ENCODE measurements at regions not wholly inside any gene's neighbourhood (a gene's known extent, or its start where the extent isn't known, plus 50 kb on each side); places are given as distances from the start of the nearest gene placed in this dataset.
A peak's percentile ranks its signal among the peaks of the same experiment; 100 is the strongest.

DNA sequence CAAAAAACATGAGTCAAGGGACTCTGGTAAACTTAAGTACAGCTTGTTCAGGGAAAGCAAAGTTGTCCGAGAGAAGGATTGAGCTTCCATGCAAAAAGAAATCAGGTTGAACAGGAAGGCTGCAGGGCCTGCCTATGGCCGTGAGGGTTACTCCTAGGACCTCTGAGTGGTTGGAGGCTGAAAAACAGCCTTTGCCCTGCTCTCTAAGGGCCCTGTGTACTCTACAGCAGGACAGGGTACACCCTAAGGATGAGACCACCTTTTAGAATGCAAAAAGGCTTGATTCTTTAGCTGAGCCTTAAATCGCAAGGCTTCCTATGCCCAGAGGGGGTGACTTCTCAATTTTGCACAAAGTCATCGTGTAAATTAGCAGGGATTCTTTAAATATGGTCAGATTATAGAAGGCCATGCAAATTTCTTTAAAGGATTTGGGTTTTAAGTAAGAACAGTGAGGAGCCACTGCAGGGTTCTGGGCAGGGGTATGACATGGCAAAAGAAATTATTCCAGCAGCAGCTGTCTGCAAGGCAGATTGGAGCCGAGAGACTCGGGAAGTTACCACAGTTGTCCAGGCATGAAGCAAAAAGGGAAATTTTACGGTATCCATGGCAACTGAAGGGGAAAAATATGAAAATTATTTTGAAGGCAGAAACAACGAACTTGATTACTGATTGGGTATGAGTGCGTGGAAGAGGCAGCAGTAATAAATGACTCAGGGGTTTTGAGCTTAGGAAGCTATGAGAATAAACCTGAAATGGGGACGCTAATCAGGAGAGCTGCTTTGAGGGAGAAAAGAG, 91.8 kb downstream of the FAM76B start:
- ATAC-seq (peak; percentile 71), DNase-seq (ENCODE audit: low spot score) (no peak)
- intact Hi-C loops (cut with DNase I), result no loop called here

DNA sequence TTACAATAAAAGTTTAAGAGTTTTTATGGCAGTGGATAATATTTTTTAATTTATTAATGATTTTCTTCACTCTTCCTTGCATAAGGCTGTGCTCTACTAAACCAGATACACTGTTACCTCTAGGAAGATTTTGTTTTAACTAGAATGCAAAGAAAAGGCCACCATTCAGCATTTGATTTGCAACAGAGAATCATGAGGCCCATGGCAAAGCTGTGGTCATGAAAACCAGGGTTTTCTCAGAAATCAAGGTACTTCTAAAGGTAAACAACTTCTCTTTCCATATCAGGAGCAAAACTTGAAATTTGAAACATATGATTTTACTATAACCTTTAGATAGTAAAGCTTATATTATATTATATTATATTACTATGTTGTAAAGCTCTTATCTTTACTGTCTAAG, 94.4 kb downstream of the FAM76B start:
- intact Hi-C loops (cut with DNase I), result no loop called here
- ATAC-seq, result no peak

DNA sequence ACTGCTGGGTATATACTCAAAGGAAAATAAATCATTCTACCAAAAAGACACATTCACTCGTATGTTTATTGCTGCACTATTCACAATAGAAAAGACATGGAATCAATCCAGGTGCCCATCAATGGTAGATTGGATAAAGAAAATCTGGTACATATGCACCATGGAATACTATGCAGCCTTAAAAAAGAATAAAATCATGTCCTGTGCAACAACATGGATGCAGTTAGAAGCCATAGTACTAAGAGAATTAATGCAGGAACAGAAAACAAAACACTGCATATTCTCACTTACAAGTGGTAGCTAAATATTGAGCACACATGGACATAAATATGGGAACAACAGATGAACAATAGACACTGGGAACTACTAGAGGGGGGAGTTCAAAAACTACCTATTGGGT, 96.3 kb downstream of the FAM76B start:
- ATAC-seq (no peak), DNase-seq (ENCODE audit: low spot score) (no peak)
- intact Hi-C loops (cut with DNase I), result no loop called here

More for the DNA sequence above, 94.4 kb downstream of the FAM76B start:
- DNase-seq (ENCODE audit: low spot score), result no peak

DNA sequence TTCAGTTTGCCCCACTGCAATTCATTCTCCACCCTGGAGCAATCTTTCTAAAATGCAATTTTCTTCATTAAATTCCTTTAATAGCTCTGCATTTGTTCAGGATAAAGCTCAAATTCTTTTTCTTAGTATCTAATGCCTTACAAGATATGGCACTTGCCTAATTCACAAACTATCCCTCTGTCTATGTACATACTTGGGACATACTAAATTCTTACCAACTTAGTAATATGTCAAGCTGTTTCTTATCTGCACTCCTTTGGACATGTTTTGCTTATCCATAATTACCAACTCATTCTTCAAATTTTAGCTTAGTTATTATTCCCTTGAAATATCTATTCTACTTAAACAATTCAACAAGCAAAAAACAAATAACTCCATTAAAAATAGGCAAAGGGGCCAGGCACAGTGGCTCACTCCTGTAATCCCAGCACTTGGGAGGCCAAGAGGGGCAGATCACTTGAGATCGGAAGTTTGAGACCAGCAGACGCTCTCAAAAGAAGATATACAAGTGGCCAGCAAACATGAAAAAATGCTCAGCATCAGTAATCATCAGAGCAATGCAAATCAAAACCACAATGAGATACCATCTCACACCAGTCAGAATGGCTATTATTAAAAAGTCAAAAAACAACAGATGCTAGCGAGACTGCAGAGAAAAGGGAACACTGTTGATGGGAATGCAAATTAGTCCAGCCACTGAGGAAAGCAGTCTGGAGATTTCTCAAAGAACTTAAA, 96.9 kb downstream of the FAM76B start:
- no peak for DNase-seq (ENCODE audit: low spot score)
- ATAC-seq, result no peak
- intact Hi-C loops (cut with DNase I), result no loop called here

DNA sequence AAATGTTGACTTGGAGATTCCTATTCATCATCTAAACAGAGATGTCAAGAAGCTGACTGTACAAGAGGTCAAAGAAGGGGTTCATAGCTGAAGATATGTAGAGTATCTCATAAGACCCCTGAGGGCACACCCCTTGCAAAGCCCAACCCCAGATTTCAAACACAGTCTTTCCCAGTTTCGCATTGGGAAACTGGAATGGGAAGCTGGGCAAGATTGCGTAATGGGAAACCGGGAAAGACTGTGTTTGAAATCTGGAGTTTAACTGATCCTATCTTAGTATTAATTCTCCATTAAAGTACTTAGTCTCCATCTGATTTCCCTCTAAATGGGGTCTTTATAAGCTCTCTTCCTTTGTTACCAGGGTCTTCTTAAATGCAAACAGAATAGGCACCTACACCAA, 99.5 kb downstream of the FAM76B start:
- DNase-seq (ENCODE audit: low spot score) (no peak), ATAC-seq (no peak)
- intact Hi-C loops (cut with DNase I), result no loop called here

DNA sequence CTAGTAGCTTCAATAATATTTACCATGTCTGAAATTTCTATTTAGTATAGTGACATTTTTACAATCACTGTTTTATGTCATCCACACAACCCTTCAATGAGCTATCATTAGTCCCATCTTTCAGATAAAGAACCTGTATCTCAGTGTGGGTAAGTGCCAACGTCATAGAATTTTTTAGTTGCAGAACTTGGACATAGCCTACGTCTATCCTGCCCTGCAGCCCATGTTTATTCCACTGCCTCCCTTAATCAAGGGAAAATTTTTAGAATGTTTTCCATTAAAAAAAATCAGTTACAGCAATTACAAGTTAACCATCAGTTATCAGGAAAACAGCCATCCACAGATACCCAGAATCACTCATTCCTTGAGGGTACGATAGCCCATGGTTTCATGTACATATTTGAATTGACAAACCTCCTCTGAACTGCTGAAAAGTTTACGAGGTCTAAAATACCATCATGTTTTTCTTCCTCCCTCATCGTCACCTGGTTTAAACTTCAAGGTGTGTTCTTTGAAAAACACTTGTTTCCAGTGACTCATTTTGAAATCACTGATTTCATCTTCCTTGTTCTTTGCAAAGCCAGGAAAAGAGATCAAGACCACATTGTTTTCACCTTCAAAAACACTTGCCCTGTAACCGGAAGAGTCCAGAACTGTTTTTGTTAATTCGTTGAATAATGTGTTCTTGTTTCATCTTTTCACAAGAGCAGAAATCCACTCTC, 100.9 kb downstream of the FAM76B start:
- ATAC-seq, result peak; percentile 59

DNA sequence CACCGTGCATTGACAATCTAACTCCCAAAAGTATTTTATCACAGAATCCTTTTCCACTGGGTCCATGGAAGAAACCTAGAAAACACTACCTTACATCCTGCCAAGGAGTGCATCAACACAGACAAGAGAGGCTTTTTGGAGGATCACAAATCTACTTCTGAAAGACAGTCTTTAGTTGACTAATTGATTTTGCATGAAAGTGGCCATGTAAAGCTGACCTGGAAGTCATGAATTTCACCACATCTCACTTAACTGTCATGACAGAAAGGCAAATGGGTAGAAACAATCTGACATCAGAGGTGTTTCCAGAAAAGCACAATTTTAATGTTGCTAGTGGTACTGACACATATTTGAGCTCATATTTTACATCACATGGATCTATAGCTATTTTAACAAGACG, 101.6 kb downstream of the FAM76B start:
- intact Hi-C loops (cut with DNase I), result no loop called here
- ATAC-seq (no peak), DNase-seq (ENCODE audit: low spot score) (no peak)

More for the DNA sequence above, 100.9 kb downstream of the FAM76B start:
- intact Hi-C loops (cut with DNase I), result no loop called here
- DNase-seq (ENCODE audit: low spot score), result no peak

DNA sequence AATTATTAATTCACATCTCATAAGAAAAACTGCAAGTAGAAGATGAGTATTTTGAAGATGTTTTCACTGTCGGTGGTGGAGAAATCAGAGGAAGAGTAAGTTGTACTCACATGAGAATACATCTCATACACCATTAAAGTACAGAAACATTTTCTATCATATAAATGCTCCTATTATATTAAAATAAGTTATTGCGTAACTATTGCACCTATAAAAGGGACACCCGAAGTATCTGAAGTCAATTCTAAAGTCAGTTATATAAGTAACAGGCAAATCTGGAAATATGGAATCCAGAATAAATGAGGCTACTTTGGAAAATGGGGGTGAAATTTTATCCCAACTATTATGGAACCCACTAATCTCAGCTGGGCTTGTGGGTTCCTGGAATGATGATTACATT, 103.3 kb downstream of the FAM76B start:
- DNase-seq (ENCODE audit: low spot score) (no peak), ATAC-seq (no peak)
- intact Hi-C loops (cut with DNase I), result no loop called here

DNA sequence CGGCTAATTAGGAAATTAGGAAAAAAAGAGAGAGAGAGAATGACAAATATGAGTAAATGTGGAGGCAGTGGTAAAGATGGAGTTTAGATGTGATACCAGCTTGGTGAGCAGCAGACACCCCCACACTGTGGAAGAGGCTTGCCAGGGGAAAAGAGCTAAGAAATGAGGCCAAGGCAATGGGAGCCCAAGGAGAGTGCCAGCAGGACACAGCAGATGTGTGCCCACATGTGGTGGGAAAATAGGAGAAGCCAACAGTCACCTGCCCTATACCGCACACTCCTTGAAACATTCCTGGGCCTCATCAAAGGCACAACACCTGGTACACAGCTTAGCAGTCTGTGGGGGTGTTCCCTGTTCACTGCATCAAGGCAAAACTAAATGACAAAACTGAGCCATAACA, 104.9 kb downstream of the FAM76B start:
- no peak for DNase-seq (ENCODE audit: low spot score)
- no peak for ATAC-seq
- intact Hi-C loops (cut with DNase I), result no loop called here

DNA sequence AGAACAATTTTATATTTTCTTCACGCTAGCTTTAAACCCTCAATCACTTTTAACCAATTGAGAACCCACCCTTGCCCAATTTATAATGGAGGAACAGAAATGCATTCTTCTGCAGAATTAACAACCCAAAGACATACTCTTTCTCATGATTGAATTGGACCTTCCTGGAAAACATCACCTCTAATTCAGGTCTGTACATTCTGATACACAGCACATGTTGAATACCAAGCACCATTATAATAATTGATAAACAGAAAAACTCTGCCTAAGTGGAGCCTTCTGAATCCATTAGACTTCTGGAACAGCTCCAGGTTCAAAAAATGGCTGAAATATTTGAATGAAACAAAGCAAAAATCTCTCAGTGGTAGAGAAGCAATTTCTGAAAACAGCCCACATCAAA, 105.4 kb downstream of the FAM76B start:
- intact Hi-C loops (cut with DNase I), result no loop called here
- no peak for DNase-seq (ENCODE audit: low spot score)
- ATAC-seq, result no peak

DNA sequence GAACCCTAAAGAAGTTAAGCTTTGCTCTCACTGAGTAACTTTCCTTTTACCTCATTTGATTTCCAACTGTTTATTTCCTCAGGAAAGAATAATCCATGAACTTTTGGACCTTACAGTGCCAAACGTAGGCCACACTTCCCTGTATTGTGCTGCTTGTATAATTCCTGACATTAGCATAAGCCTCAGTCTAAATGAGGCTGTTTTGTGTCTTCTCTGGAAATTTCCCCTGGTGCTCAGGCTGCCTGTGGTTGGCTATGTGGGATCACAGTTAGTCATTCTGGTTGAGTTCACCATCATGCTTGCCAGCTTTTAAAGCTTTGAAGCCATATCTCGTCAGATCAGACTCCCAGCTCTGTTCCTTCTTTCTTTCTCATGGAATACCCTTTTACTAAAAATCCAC, 107.0 kb downstream of the FAM76B start:
- ATAC-seq (no peak), DNase-seq (ENCODE audit: low spot score) (no peak)
- intact Hi-C loops (cut with DNase I), result no loop called here

DNA sequence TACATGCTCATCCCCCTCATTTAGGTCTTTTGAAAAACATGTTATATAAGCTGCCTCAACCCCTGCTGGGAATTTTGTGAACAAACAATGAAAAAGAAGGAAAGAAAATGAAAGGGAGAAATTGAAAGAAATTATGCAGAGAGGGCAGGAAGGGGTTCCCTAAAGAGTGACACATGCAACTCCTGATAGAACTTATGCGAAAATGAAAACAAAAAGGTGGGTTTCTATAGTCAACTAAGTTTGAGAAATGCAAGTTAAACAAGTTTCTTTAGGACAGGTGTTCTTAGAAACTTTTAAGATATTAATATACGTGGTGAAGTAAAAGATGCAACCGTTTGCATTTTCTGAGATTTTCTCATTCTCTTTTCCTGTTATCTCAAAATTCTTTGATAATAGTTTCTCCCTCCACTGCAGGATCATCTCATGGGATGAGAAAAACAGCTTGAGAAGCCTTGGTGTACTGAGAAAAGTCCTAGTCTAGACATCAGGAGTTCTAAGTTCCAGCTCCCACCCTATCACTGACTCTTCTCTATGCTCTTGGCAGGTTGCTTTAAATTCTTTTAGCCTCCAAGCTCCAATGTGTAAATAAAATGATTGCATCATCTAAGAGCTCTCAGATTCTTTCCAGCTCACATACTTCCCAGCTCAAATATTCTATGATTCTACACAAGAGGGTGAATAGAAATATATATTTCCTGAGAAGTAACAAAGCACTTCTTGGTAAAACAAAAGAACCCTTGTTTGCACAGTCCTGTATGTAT, 109.2 kb downstream of the FAM76B start:
- DNase-seq (ENCODE audit: low spot score), result no peak
- intact Hi-C loops (cut with DNase I), result no loop called here
- peak; percentile 97 for ATAC-seq

DNA sequence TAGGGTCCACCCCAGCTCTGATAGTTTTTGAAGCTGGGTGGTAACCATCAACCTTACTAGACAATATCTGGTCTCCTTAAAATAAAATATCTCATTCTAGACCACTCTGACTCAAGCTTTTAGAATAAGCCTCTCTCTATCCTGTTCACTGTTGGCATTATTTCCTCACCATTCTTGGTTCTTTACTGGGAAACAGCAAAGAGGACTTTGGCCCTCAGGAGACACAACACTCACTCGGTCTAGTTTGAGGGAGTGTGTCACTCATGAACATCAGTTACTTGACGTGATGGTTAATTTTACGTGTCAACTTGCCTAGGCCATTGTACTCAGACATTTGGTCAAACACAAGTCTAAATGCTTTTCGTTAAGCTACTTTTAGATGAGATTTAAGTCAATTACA, 110.6 kb downstream of the FAM76B start:
- ATAC-seq, result no peak
- intact Hi-C loops (cut with DNase I), result no loop called here
- DNase-seq (ENCODE audit: low spot score), result no peak

DNA sequence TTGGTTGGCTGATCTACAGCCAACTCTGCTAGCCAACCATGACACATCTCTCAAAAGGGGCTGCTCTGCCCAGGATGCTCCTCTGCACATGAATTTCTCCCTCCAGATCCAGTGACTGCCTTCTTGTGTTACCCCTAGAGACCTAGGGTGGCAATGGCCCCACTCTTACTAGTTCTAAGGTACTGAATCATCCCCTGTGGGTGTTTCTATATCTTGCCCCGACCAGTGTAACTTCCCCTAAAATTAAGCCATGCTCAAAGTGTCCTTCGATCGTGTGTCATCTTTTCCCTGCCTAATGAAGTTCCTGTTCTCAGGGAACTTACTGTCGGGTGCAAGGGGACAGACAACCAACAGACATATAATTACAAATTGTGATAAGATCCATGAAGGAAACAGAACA, 113.3 kb downstream of the FAM76B start:
- intact Hi-C loops (cut with DNase I), result no loop called here
- ATAC-seq (no peak), DNase-seq (ENCODE audit: low spot score) (no peak)

DNA sequence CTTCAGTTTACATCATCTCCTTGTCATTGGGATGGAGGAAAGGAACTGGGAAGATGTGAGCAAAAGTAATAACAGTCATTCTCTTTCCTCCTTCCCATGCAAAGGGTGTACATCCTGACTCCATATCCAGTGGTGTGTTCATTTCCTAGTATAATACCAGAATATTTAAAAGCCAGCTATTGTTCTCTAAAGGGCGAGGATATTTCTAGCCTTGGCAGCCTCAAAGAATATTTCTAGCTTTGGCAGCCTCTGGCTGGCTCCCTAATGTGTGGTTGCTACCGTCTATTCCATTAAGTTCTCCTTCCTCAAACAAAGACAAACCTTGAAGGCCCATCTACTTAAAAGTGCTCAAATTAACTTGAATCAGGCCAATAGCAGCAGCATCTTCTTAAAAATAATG, 114.0 kb downstream of the FAM76B start:
- intact Hi-C loops (cut with DNase I), result no loop called here
- DNase-seq (ENCODE audit: low spot score) (no peak), ATAC-seq (no peak)

DNA sequence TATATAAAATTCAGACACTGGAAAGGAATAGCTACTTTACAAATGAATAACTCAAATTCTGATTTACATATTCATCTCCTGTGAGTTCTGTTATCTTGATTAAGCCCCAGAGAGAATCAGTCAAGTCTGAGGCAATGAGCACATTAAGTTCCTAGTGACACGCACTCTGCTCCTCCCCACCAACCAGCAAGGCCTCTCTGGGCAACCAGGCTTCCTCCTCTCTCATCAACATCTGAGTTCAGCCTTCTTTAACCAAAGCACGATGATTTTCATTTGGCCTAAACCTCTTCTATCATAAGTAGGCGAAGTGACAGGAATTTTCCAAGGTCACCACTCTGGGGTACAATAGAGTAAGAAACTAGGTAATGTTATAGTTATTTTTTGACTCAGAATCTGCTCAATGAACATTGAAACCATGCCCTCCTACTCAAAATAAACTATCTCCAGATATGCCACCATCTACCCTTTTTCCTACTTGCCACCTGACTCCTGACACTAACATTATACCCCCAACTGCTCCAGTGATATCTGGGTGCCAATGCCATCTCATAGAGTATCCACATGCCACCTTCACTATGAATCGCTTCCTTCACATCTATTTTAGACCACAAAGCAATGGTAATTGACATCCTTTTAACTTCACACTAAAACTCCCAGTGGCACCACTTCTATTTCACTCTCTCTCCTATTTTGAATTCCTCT, 114.8 kb downstream of the FAM76B start:
- intact Hi-C loops (cut with DNase I), result no loop called here
- ATAC-seq, result no peak
- no peak for DNase-seq (ENCODE audit: low spot score)

DNA sequence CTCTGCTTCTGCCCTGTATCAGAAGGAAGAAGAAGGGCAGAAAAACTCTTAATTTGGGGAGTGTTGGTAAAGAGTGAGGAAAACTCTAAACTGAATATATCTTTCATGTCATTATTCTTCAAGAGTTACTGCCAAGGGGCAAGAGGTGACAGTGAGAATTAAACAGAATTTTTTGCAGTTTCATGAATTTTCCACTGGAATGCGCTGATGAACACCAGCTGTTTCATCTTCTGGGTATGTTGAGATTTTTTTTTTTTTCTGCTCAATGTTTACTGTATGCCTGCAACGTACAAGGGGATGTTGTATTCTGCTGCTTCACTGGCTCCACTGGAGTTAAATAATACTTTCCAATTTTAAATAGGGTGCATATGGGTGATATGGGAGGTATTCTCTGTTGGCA, 117.8 kb downstream of the FAM76B start:
- intact Hi-C loops (cut with DNase I), result no loop called here
- no peak for DNase-seq (ENCODE audit: low spot score)
- ATAC-seq, result peak; percentile 12

DNA sequence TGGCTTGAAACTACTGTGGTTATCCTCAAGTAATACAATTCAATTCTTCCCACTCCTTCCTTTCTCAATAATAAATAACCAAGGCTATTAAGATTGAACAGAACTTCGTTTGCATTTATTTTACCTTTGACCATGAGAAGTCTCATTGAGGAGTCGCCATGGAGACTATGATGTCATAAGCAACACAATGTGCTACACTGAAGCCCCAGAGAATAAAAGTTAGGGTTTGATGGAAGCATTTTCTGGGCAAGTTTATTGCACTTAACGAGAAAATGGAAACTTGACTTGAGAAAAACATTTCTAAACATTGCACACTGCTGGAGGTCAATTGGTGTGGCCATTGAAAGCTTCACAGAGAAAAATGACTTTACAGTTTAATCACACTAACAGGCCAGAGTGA, 121.5 kb downstream of the FAM76B start:
- DNase-seq (ENCODE audit: low spot score), result no peak
- intact Hi-C loops (cut with DNase I), result no loop called here
- ATAC-seq, result peak; percentile 93

DNA sequence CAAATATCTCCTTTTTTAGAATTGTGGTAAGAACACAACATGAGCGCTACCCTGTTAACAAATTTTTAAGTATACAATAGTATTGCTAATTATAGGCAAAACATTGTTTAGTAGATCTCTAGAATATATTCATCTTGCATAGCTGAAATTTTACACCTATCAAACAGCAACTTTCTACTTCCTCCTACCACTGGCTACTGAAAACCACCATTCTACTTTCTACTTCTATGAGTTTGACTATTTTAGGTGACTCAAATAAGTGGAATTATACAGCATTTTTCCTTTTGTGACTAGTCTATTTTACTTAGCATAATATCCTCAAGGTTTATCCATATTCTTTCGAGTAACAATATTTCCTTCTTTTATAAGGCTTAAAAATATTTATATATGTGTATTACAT, 128.4 kb downstream of the FAM76B start:
- DNase-seq (ENCODE audit: low spot score), result no peak
- no peak for ATAC-seq
- intact Hi-C loops (cut with DNase I), result no loop called here
